Endothelial cell of umbilical vein (primary cell): ENCODE measurements at regions not wholly inside any gene's neighbourhood (a gene's known extent, or its start where the extent isn't known, plus 50 kb on each side); places are given as distances from the start of the nearest gene placed in this dataset.

Experiments
- EZH2 ChIP-seq: IDR thresholded peaks from 2 replicates; pipeline ENCODE4 v1.6.1; 2012; ENCODE audit warnings: borderline replicate concordance, low read depth, mild to moderate bottlenecking, moderate library complexity, low read length, inconsistent platforms; ENCODE audit not compliant: severe bottlenecking
- GATA2 ChIP-seq: IDR thresholded peaks from 2 replicates; pipeline ENCODE4 v1.7.0; 2011; ENCODE audit warnings: low read depth, mild to moderate bottlenecking, moderate library complexity, mixed read lengths, low read length; ENCODE audit not compliant: insufficient read length, insufficient read depth

DNA sequence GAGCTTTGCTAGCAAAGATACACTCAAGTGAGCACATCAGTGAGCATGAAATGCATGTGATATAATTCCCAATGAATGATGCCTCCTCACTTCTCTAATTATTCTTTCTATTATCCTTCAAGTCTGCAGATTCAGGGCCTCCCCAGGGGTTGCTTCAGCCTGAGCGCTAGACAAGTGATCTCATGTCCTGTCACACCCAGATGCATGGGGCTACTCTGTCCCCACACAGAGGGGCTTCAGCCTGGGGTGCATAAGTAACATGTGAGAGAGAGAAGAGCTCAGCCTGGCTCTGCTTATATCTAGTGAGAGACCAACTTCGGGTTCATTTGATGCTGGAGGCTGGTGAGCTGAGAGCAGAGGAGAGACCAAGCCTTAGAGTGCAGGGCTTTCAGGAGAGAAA, 85.2 kb downstream of the VPREB1 start:
- TF ChIP-seq EZH2 (no peak), GATA2 (no peak)
